DND-41 (cell line): ENCODE measurements at regions not wholly inside any gene's neighbourhood (a gene's known extent, or its start where the extent isn't known, plus 50 kb on each side); places are given as distances from the start of the nearest gene placed in this dataset.

Experiments used
- ATAC-seq: fragments of 200-7000 bp; cut with Tn5 transposase; 3 replicates; pipeline ENCODE4 v1.9.1; 2021; ENCODE audit warnings: low read depth; ENCODE audit not compliant: insufficient read depth
- DNase-seq: peaks from one replicate; pipeline ENCODE4 v3.0.0-alpha.2; 2020
- H2AFZ ChIP-seq: 2 replicates; pipeline ENCODE4 v1.6.0; 2012; ENCODE audit warnings: low read depth, low read length
- H3K27ac ChIP-seq: 2 replicates; pipeline ENCODE4 v1.5.1; 2012; ENCODE audit warnings: low read length, inconsistent platforms
- H3K27me3 ChIP-seq: fragments of 200-600 bp; sonication (generic); 2 replicates; pipeline ENCODE4 v1.6.0; 2012; ENCODE audit warnings: low read length, mild to moderate bottlenecking, inconsistent platforms; ENCODE audit not compliant: insufficient read depth, poor library complexity
- H3K36me3 ChIP-seq: 2 replicates; pipeline ENCODE4 v1.5.1; 2012; ENCODE audit warnings: low read length, inconsistent platforms; ENCODE audit not compliant: insufficient read depth
- H3K4me1 ChIP-seq: 2 replicates; pipeline ENCODE4 v1.5.1; 2012; ENCODE audit warnings: mild to moderate bottlenecking, low read length; ENCODE audit not compliant: insufficient read depth
- H3K4me2 ChIP-seq: 2 replicates; pipeline ENCODE4 v1.6.0; 2012; ENCODE audit warnings: mild to moderate bottlenecking, moderate library complexity, low read length, inconsistent platforms; ENCODE audit not compliant: insufficient read depth
- H3K4me3 ChIP-seq, 2 experiments: fragments of 200-600 bp in 1 of 2; shearing (Covaris generic) in 1 of 2; 2 replicates each; pipeline ENCODE4 v1.5.1; 2012 to 2016; ENCODE audit warnings: inconsistent platforms in 2 of 2, low read length in 2 of 2, mild to moderate bottlenecking in 2 of 2, low read depth in 1 of 2, moderate library complexity in 1 of 2
- H3K79me2 ChIP-seq: 2 replicates; pipeline ENCODE4 v1.6.0; 2012; ENCODE audit warnings: low read length, inconsistent platforms; ENCODE audit not compliant: insufficient read depth
- H3K9ac ChIP-seq: 2 replicates; pipeline ENCODE4 v1.6.0; 2012; ENCODE audit warnings: low read depth, mild to moderate bottlenecking, inconsistent platforms, low read length, moderate library complexity
- H3K9me3 ChIP-seq: 2 replicates; pipeline ENCODE4 v1.5.1; 2012; ENCODE audit warnings: low read length, moderate library complexity, mild to moderate bottlenecking, inconsistent platforms; ENCODE audit not compliant: insufficient read depth, severe bottlenecking
- H4K20me1 ChIP-seq: 2 replicates; pipeline ENCODE4 v1.6.0; 2012; ENCODE audit warnings: low read length; ENCODE audit not compliant: insufficient read depth
- CTCF ChIP-seq: IDR thresholded peaks from 2 replicates; pipeline ENCODE4 v1.5.1; 2012; ENCODE audit warnings: borderline replicate concordance, low read length, moderate library complexity, mild to moderate bottlenecking; ENCODE audit not compliant: poor library complexity, severe bottlenecking; ENCODE audit errors: extremely low read depth
- EZH2 ChIP-seq: IDR thresholded peaks from 3 replicates; pipeline ENCODE4 v1.6.1; 2012; ENCODE audit warnings: borderline replicate concordance, low read depth, mild to moderate bottlenecking, moderate library complexity, low read length, inconsistent platforms; ENCODE audit not compliant: severe bottlenecking

- Histone ChIP-seq H3K4me1 (no peaks in the 10 kb centered on the region), H3K27me3 (peaks cover 7% of the 10 kb centered on the region), H3K4me3 (no peak overlapping the region), H3K4me2 (no peak overlapping the region), H3K79me2 (no peaks in the 10 kb centered on the region), H3K9me3 (no peaks in the 10 kb centered on the region), H4K20me1 (no peaks in the 10 kb centered on the region), H2AFZ (no peak overlapping the region), H3K36me3 (no peaks in the 10 kb centered on the region), H3K9ac (no peak overlapping the region), H3K27ac (no peak overlapping the region)
- TF ChIP-seq CTCF (no peak), EZH2 (no peak)
- no peak for ATAC-seq
- DNase-seq = no peak
Observed at GRCh38 chr10:90269699-90270098, 568.3 kb downstream of the KIF20B start.

DNA sequence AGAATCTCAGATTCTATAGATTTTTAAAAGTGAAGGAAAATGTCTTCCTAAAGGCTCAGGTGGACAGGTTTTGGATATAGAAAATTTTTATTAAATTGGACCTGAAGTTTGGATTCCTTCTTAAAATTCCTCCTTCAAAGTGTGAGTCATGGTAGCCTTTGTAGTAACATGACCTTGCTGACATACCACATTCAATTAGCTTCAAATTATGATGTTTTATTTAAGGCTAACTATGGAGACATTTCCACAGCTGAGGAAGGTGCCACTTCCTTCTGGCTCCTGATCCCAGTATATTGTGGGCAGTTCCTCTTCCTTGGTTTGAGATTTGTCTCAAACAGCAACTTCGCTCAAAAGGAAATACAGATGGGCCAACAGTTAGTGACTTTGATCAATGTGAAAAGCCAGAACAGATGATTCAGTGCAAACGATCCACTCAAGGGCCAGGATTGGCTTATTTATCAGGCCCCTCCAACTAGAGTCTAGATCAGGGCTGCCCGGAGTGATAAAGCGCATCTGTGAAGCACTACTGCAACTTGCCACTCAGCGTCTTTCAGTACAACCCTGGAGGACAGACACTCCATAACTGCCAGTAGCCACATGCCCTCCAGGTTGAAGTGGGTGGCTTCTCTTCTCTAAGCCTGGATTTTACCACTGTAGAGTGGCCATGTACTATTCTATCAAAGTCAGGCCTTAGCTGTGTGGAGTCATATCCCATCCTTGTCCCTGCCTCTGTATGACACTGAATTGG, 573.5 kb downstream of the KIF20B start:
- Histone ChIP-seq H3K4me3 (no peak overlapping the region), H3K9me3 (no peaks in the 10 kb centered on the region), H3K27me3 (peaks cover 7% of the 10 kb centered on the region), H3K36me3 (no peaks in the 10 kb centered on the region), H4K20me1 (no peaks in the 10 kb centered on the region), H3K79me2 (no peaks in the 10 kb centered on the region), H3K9ac (no peak overlapping the region), H2AFZ (no peak overlapping the region), H3K4me2 (no peak overlapping the region), H3K4me1 (no peaks in the 10 kb centered on the region), H3K27ac (no peak overlapping the region)
- no peak for DNase-seq
- TF ChIP-seq CTCF (no peak), EZH2 (no peak)
- ATAC-seq = no peak

DNA sequence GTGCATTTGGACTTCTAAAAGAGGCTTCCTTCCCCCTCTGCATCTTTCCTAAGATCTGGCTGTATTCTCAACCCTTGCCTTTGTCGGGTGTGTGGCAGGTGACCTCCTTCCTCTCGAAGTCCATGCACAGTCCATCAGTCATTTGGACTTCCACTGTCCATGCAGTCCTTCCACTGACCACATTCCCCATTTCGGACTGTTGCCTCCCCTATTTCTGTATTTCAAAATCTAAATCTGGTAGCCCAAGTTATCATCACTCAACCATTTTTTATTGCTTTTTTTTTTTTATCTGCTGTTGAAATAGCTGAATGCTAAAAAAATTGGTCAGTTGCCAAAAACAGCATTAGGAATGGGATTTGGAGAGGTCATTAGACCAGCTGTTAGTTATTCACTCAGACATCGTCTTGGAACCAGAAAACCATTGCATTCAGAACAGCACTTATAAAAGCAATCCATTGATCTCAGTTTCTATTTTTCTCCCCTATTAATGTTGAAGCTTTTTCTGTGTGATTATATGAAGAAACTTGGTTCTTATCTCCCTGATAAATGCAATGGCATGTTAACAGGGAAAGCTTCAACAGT, 575.6 kb downstream of the KIF20B start:
- no peak overlapping the region for H3K9ac ChIP-seq
- H3K4me1 ChIP-seq = no peaks in the 10 kb centered on the region
- H2AFZ ChIP-seq = no peak overlapping the region
- H3K4me3 ChIP-seq = no peak overlapping the region
- H3K27ac ChIP-seq = no peak overlapping the region
- no peaks in the 10 kb centered on the region for H3K36me3 ChIP-seq
- no peaks in the 10 kb centered on the region for H3K9me3 ChIP-seq
- no peak for ATAC-seq
- peaks cover 7% of the 10 kb centered on the region for H3K27me3 ChIP-seq
- no peak overlapping the region for H3K4me2 ChIP-seq
- no peak for TF ChIP-seq EZH2
- no peak for TF ChIP-seq CTCF
- no peaks in the 10 kb centered on the region for H3K79me2 ChIP-seq
- H4K20me1 ChIP-seq = no peaks in the 10 kb centered on the region
- DNase-seq = no peak
